OCI-LY1 (cell line): ENCODE measurements at regions not wholly inside any gene's neighbourhood (a gene's known extent, or its start where the extent isn't known, plus 50 kb on each side); places are given as distances from the start of the nearest gene placed in this dataset.

Experiments used
- CTCF ChIP-seq: fragments of 200-600 bp; sonication (generic), shearing (Covaris generic); IDR thresholded peaks from 2 replicates; pipeline ENCODE4 v1.5.1; 2017; ENCODE audit warnings: mild to moderate bottlenecking, antibody characterized with exemption, low read length, moderate library complexity, mixed read lengths
- EZH2 ChIP-seq: fragments of 200-600 bp; sonication (generic), shearing (Covaris generic); IDR thresholded peaks from 2 replicates; pipeline ENCODE4 v1.8.0; 2017; ENCODE audit warnings: borderline replicate concordance, mixed run types, mild to moderate bottlenecking, antibody characterized with exemption, low read length, moderate library complexity, mixed read lengths

GRCh38 chr5:118378959-118379358, 609.4 kb downstream of the DTWD2 start:
- TF ChIP-seq CTCF (no peak), EZH2 (no peak)
